ENCODE measurements at regions not wholly inside any gene's neighbourhood (a gene's known extent, or its start where the extent isn't known, plus 50 kb on each side); places are given as distances from the start of the nearest gene placed in this dataset.

DNA sequence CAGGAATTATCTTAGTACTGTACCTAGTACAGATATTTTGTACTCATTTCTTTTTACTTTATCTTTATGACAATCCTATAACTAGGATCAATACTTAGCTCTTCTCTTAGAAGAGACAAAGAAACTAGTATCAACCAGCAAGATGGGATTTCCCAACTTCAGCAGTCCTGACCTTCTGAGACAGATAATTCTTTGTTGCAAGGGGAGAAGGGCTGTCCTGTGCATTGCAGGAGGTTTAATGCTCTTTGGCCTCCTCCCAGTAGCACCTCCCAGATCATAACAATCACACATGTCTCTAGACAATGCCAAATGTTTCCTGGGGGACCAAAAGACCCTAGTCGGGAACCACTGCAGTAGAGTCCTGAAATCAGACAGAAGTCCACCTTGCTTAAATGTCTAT, 424.3 kb upstream of the DMAC1 start:
- Mint-ChIP-seq H3K4me3 (no peak overlapping the region), H3K9me3 (no peaks in the 10 kb centered on the region), H3K4me1 (peaks cover 0 to 7% (median 0%) of the 10 kb centered on the region in 3 donors), H3K27ac (no peak overlapping the region), H3K27me3 (no peaks in the 10 kb centered on the region), H3K36me3 (no peaks in the 10 kb centered on the region)

DNA sequence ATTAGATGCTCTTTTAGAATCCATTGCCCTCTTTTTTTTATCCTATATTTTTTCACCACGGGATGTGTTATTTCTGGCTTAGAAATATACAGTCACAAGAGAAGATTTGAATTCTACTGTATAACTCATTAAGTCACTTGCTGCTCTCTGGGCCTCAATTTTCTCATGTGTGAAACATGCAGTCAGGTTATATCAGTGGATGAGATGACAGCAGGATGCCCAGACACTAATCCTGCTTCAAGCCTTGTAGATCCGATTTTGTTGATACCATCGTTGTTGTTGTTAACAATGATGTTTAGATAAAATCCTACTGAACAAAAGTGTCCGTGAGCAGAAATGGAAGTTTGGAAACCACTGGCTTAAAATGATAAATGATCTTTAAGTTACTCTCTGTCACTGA, 421.9 kb upstream of the DMAC1 start:
- Mint-ChIP-seq H3K36me3 (no peaks in the 10 kb centered on the region), H3K27ac (no peak overlapping the region), H3K27me3 (no peaks in the 10 kb centered on the region), H3K4me1 (peaks cover 0 to 7% (median 0%) of the 10 kb centered on the region in 3 donors), H3K9me3 (peaks cover 0 to 5% (median 2%) of the 10 kb centered on the region in 3 donors), H3K4me3 (no peak overlapping the region)

DNA sequence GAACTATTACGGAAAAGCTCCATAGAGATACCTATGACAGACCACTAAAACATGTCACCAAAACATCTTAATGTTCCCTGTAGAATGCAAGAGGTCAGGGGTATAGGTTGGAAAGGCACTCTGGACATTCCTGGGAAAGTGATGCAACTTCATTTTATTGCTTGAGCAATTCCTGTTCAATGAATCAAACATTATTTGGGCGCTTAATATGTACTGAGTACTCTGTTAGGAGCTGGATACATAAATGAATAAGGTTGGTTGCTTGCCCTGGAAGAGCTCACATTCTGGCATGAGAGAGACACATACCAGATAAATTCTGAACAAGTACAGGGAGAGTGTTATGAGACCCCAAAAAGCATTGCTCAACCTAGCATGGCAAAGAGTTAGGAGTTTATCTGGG, 408.9 kb upstream of the DMAC1 start:
- Mint-ChIP-seq H3K9me3 (no peaks in the 10 kb centered on the region), H3K27ac (no peak overlapping the region), H3K36me3 (no peaks in the 10 kb centered on the region), H3K27me3 (no peaks in the 10 kb centered on the region), H3K4me3 (no peak overlapping the region), H3K4me1 (peaks cover 0 to 2% (median 0%) of the 10 kb centered on the region in 3 donors)

DNA sequence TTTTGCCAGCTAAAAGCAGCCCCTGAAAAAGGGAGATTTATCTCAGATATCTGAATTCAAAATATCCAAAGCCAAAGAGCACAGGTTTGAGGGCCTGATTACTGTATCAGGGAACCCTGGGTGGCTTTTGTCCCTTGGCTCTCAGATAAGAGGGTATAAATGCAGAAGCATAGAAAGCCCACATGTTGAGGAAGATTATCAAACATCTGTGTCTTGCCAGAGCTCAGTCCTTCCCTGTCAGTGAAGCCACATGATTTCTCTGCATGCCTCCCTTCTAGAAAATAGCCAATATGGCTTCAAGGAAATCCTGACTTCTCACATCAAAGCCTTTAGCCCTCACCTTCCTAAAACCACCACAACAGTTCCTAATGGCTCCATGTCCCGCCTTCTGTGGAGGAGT, 408.0 kb upstream of the DMAC1 start:
- Mint-ChIP-seq H3K36me3 (no peaks in the 10 kb centered on the region), H3K27me3 (no peaks in the 10 kb centered on the region), H3K9me3 (no peaks in the 10 kb centered on the region)

DNA sequence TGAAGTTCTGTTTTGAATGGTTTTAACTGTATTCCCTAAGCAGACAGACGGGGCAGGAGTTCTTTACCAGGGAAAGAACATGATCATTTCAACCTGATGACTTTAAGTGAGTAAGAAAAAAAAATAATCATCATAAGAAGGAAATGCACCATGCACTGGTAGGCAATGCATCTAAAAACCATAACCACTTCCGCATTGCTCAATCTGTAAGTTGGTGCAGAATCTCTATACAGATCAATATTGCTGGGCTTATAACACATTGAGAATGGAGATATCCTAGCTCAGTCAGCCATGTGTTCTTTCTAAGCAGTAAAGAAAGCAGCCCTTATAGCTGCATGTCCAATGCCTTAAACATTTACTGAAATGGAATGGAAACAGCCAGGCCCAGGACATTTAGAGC, 407.1 kb upstream of the DMAC1 start:
- Mint-ChIP-seq H3K9me3 (no peaks in the 10 kb centered on the region), H3K36me3 (no peaks in the 10 kb centered on the region), H3K27ac (no peak overlapping the region), H3K4me3 (no peak overlapping the region), H3K27me3 (no peaks in the 10 kb centered on the region), H3K4me1 (peaks cover 0 to 2% (median 0%) of the 10 kb centered on the region in 3 donors)

More for the DNA sequence above, 408.0 kb upstream of the DMAC1 start:
- H3K27ac Mint-ChIP-seq, result no peak overlapping the region
- H3K4me3 Mint-ChIP-seq, result no peak overlapping the region
- peaks cover 0 to 2% (median 0%) of the 10 kb centered on the region in 3 donors for H3K4me1 Mint-ChIP-seq

DNA sequence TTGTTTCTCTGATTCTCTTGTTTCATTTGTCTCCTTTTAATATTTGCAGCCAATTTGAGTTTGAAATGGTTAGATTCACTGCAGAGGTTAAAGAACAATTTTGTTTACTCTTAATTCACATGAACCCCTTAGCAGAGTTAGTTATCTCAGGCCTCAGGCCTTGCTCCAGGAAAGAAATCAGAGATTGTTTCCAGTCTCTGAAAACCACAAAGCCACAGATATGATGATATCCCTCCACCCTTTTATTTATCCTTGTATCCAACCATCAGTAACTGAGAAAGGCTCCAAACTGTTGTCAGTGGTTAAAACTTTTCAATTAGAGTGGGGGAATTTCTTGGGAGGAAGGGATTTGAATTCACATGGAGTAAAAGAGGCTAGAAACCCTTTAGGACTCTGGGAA, 406.0 kb upstream of the DMAC1 start:
- Mint-ChIP-seq H3K27me3 (no peaks in the 10 kb centered on the region), H3K4me1 (peaks cover 0 to 2% (median 0%) of the 10 kb centered on the region in 3 donors), H3K27ac (no peak overlapping the region), H3K4me3 (no peak overlapping the region), H3K9me3 (no peaks in the 10 kb centered on the region), H3K36me3 (no peaks in the 10 kb centered on the region)

DNA sequence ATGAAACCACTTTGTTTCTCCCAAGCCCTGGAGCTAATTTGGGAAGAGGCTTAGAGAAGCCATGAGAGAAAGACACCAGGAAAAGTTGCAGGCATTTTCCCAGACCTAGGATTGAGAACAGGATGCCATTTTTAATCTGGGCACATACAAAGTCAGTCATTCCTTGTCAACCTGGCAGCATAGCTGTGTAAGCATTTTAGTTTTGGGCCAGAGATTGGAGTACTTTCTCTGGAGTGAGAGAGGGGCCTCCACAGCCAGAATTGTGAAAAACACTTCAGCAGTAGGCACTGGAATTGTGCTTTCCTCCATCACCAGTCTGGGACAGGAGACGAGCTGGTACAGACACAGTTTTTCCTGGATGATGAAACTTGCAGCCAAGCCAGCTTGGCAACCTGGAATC, 390.3 kb upstream of the DMAC1 start:
- Mint-ChIP-seq H3K4me3 (no peak overlapping the region), H3K4me1 (peaks cover 0 to 6% (median 0%) of the 10 kb centered on the region in 3 donors), H3K9me3 (peaks cover 5 to 19% (median 9%) of the 10 kb centered on the region in 3 donors), H3K27me3 (peaks cover 1% of the 10 kb centered on the region), H3K36me3 (peaks cover 2% of the 10 kb centered on the region), H3K27ac (no peak overlapping the region)

DNA sequence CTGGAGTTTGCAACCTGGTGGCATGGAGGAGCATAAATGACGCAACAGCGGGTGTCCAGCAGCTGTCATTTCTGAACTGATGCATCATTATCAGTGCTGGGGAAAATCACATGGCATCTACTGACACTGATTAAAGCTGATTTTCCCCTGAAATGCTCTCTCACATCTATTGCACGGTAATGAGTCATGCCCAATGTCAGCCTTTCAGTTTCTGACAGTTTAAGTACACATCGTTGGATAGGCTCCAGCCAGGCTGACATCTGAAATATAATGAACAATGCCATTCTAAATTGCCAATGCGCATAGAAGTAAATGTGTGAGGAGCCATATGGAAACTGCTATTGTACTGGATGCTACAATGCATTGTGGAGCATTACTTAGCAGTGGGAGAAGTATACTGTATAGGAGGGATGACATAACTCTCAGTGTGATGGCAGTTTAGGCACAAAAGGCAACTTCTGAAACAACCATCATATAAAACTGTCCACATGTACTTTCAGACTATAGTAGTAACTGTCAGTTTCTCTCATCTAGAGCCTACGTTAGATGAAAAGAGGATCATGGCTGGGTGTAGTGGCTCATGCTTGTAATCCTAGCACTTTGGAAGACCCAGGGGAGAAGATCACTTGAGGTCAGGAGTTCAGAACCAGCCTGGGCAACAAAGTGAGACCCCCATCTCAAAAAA, 389.3 kb upstream of the DMAC1 start:
- Mint-ChIP-seq H3K27ac (no peak overlapping the region), H3K4me1 (peaks cover 0 to 6% (median 0%) of the 10 kb centered on the region in 3 donors), H3K4me3 (no peak overlapping the region), H3K9me3 (peaks cover 3 to 19% (median 9%) of the 10 kb centered on the region in 3 donors), H3K27me3 (peaks cover 1% of the 10 kb centered on the region), H3K36me3 (peaks cover 2% of the 10 kb centered on the region)

DNA sequence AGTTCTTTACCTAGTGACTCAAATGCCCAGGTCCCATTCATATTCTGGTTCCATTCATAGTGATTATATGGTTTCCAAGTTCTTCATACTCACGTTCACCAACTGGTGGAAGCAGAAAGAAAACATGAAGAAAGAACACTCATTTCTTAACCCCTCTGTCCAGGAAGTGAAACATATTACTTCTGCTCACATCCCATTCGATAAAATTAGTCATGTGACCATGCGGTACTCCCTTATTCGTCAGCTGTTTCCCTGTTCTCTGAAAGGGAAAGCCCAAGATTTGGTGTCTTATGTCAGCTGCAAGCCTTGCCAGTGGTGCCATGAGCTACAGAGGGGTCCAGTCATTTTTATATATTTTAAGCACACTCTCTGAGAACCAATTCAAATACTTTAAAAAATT, 387.0 kb upstream of the DMAC1 start:
- Mint-ChIP-seq H3K4me3 (peak overlapping the region in 1 of 4 donors; percentile 20), H3K27ac (no peak overlapping the region), H3K27me3 (peaks cover 1% of the 10 kb centered on the region), H3K4me1 (peaks cover 0 to 7% (median 0%) of the 10 kb centered on the region in 3 donors), H3K36me3 (no peaks in the 10 kb centered on the region), H3K9me3 (peaks cover 0 to 4% (median under 1%) of the 10 kb centered on the region in 3 donors)

DNA sequence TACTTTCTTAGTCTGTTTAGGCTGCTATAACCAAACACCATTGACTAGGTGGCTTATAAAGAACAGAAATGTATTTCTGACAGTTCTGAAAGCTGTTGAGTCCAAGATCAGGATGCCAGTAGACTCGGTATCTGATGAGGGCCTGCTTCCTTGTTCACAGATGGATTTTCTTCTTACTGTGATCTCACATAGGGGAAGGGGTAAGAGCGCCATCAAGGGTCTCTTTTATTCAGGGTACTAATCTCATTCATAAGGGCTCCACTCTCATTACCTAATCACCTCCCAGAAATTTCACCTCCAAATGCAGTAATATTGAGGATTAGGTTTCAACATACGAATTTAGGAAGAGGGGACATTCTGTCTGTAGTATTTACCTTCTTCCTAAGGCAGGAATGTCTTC, 384.0 kb upstream of the DMAC1 start:
- Mint-ChIP-seq H3K27me3 (peaks cover 2% of the 10 kb centered on the region), H3K9me3 (no peaks in the 10 kb centered on the region), H3K4me1 (peaks cover 0 to 7% (median 0%) of the 10 kb centered on the region in 3 donors), H3K4me3 (no peak overlapping the region), H3K36me3 (no peaks in the 10 kb centered on the region), H3K27ac (no peak overlapping the region)

DNA sequence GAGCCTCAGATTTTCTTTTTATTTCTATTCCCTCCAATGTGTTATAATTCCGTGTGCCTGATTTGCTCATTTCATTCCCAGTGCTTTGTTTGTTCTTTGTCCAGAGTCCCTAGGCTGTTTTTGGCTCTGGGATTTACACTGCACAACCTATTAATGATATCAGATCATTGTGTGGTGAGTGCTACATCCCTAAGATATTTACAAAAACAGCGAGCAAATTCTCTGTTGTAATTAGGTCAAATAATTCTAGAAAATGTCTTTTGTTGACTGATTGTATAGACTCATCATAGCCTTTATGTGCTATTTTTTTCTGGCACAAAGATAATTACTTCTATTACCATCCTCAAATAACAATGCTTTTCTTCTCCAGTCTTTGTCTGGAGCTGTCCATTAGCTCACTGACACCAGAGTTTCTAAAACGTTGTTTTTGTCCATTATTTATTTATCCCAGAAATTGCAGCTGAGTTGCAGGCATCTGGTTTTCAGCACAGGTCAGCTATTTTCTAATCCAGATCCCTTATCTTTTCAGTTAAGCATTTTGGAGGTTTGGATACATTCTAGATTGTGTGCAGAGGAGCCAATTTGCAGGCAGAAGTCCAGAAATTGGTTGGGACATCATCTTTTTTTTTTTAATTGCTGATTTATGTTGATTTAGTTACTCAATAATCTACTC, 379.9 kb upstream of the DMAC1 start:
- Mint-ChIP-seq H3K4me1 (peaks cover 0 to 2% (median 1%) of the 10 kb centered on the region in 3 donors), H3K27ac (no peak overlapping the region), H3K9me3 (peaks cover 0 to 3% (median 0%) of the 10 kb centered on the region in 3 donors), H3K27me3 (peaks cover 2% of the 10 kb centered on the region), H3K4me3 (no peak overlapping the region), H3K36me3 (no peaks in the 10 kb centered on the region)

DNA sequence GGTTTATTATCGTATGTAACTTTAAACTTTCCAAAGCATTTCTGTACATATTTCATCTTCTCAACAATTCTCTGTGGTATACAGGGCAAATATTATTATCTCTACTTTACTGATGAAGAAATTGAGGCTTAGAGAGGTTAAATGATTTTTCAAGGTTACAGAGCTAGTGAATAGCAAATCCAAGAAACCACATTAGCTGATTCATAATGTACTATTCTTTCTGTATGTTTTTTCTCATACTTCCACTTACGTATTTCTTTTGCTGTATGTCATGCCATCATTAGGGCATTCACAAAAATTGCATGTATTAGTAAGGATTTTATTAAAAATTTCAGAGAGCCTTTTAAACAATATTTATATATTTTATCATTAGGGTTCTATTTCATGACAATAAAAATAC, 372.4 kb upstream of the DMAC1 start:
- no peak overlapping the region for H3K4me3 Mint-ChIP-seq
- no peaks in the 10 kb centered on the region for H3K36me3 Mint-ChIP-seq
- no peaks in the 10 kb centered on the region for H3K27me3 Mint-ChIP-seq
- no peaks in the 10 kb centered on the region for H3K4me1 Mint-ChIP-seq
- H3K27ac Mint-ChIP-seq, result no peak overlapping the region
- peaks cover 0 to 3% (median 0%) of the 10 kb centered on the region in 3 donors for H3K9me3 Mint-ChIP-seq

DNA sequence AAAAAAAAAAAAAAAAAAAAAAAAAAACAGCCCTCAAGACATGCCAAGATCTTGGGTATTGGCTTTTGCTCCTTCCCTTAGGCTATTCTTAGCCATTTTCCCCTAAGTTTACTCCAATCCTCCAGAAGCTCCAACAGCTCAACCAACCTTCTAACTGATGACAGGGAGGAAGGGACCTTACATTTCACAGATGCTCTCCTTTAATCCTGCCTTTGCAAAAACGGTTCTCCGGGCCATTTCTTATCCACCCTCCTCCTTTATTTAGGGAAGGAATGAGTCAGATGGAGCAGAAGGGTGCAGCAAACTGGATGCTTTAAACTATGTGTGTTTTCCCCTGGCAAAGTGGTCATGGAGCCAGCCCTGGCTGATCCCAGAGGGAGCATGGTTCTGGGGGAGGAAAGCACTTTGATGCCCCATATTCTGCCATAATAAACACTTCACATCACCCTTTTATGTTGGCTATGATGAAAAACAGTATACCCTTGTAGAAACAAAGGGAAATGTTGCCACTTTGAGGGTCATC, 369.4 kb upstream of the DMAC1 start:
- Mint-ChIP-seq H3K27ac (no peak overlapping the region), H3K4me1 (no peaks in the 10 kb centered on the region), H3K27me3 (no peaks in the 10 kb centered on the region), H3K4me3 (no peak overlapping the region), H3K9me3 (no peaks in the 10 kb centered on the region), H3K36me3 (no peaks in the 10 kb centered on the region)

DNA sequence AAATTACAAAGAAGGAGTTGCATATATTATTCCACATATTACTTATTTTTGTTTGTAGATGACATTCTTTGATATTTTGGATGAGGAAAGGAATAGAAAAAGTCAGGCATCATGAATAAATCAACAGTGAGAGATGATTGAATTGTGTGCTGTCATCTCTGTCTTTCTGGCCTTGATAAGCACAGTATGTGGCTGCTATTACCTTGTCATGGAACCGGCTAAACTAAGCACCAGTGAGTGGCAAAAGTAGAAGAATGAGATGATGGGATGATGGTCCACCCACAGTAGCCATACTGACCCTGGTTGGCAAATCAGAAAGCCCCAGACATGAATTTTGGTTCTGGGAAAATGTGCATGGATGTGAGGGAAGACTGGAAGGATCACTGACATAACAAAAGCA, 361.2 kb upstream of the DMAC1 start:
- no peaks in the 10 kb centered on the region for H3K27me3 Mint-ChIP-seq
- H3K36me3 Mint-ChIP-seq, result no peaks in the 10 kb centered on the region
- peaks cover 6 to 7% (median 7%) of the 10 kb centered on the region in 3 donors for H3K4me1 Mint-ChIP-seq
- no peaks in the 10 kb centered on the region for H3K9me3 Mint-ChIP-seq
- H3K4me3 Mint-ChIP-seq, result no peak overlapping the region
- no peak overlapping the region for H3K27ac Mint-ChIP-seq

DNA sequence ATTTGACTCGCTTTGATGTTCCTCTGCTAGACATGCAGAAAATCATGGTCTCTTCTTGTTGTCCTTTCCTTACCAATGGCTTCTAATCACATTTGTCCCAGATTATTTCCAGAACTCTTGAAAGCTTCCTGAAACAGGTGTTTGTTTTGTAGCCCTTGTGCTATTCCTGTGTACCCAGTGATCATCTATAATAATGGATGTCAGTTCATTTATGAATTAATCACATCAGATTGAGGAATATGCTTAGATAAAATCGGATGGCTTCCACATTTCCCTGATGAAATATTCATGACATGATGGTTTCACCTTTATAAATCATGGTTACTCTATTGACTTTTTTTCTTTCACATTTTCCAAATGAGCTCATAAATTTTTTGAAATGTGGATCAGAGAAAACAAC, 359.0 kb upstream of the DMAC1 start:
- Mint-ChIP-seq H3K4me1 (peaks cover 6 to 10% (median 7%) of the 10 kb centered on the region in 3 donors), H3K27me3 (no peaks in the 10 kb centered on the region), H3K9me3 (no peaks in the 10 kb centered on the region), H3K4me3 (no peak overlapping the region), H3K36me3 (no peaks in the 10 kb centered on the region), H3K27ac (no peak overlapping the region)
